ENCODE measurements at regions not wholly inside any gene's neighbourhood (a gene's known extent, or its start where the extent isn't known, plus 50 kb on each side); places are given as distances from the start of the nearest gene placed in this dataset.

DNA sequence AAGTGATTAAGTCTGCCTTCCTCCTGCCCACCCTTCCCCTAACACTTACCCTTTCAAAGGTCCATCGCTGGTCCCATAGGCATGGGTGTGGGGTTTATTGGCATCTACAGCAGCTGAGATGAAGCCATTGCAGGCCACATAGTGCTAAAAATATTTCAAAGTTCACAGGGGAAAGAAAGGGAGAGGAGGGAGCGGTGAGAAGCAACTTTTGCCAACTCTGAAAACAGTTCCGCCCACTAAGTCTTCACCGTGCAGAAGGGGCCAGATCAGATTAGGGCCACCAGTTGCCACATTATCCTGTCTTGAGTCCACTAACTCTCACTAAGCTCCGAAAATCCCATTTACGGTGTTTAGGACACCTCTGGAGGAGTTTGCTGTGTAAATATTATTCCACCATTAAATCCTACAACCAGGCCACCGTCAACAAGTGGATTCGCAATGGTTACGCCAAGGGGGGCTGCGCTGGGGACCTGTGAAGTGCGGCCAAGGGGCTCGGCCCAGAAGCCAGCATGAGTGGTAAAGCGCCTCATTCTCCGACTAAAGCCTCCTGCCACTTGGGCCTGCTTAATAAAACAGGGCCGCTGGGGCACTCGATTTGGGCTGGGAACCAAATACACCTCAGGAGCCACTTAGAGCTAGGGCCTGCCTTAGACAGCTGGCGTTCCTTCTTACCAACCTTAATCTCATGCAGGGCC, 534.9 kb downstream of the MIAT start:
- DNase-seq = no peak

DNA sequence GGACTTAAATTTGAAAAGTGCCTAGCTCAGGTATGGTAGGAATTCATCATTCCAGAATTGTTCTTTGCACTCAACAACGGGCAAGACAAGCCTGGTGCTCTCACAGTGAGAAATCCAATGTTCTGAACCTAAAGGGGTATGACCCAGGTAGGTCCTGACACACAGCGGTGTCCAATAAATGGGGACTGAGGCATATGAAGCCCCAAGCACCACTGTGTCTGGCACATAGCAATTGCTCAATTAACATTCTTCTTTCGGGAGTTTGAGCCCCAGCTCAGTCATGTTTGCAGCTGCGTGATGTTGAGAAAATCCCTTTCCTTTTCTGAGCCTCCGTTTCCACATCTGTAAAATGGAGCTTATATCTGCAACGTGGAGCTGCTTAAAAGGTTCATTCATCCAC, 535.8 kb downstream of the MIAT start:
- DNase-seq = no peak

DNA sequence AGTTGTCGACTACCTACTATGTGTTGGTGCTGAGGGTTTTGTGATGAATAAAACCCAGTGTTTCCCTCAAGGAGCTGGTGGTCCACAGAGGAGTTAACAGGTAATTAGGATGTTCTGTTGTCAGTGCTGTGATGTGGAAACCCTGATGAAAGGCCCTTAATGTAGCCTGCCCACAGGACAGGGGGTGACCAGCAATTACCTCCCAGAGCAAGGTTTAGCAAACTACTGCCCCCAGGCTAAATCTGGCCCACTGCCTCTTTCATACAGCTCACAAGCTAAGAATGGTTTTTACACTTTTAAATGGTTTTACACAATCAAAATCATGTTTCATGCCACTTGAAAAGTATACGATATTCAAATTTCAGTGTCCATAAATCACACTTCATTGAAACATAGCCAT, 536.2 kb downstream of the MIAT start:
- DNase-seq = no peak

DNA sequence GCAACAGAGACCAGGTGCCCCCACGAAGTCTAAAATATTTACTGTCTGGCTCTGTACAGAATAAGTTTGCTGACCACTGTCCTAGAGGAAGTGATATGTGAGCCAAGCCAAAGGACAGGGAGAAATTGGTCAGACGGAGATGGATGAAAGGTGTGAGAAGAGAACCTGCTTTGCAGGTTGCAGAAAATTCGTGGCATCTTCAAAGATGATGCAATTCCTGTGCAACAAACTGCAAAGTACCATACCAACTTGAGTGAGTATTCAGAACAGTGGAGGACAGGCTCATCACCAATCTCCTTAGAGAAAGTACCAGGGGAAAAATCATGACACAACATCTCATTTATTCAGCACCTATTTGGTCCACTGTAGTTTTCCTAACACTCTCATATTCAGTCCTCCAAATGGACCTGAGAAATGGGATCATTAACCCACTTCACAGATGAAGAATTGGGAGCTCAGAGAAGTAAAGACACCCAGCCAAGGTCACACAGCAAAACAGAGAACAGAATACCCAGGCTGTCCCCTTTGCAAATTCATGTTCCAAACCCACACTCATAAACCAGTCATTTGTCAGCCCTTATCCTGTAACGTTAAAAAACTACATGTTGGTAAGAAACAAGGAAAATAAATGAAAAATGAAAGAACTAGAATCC, 536.8 kb downstream of the MIAT start:
- DNase-seq = no peak

DNA sequence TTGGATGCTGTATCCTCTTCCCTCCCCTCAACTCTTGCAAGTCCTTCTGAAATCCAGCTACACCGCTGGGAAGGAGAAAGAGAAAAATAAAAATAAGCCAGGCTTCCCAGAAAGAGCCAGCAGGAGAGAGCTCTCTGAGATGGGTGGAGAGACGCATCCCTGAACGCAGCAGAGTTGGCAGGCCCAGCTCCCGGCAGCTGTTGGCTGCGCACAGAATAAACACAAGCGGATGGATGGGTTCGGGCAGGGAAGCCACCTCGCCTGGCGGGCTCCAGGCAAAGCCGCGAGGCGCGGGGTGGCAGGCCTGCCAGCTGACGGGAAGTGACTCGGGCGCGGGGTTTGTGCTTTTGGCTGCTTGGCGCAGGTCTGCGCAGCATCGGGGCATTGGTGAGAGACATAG, 537.7 kb downstream of the MIAT start:
- DNase-seq = no peak

DNA sequence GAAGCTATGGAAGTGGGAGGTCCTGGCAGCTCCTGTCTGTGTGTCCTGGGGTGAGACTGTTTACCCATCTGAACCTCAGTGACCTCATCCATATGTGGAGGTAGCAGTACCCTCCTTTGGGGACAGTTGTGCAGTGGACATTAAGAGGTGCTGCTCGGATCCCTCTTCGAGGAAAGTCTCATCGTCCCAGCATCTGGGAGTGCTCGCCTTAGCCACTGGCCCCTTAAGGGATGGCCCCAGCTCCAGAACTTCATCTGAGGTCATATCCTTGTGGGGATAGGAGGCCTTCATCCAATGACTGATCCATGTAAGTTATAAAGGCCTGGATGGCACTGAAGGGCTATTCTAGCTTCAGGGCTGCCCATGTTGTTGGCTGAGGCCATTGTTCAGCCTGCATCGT, 538.1 kb downstream of the MIAT start:
- DNase-seq = no peak

DNA sequence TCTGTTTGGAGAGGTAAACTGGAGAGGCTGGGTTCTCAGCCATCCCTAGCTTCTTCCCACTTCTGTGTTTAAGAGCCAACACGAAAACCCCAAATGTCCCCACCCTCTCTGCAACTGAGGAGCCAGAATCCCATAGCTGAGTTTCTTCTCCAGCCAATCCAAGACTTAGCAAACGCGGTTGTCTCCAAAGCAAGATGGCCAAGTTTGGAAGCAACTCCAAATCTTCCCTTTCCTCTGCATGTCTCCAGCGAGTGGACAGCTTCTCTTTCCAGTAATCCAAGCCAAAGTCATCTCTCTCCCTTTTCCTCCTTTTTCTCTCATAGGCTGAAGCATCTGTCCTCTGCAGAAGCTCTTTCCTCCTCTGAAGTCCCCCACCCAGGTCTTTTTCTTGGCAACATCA, 539.2 kb downstream of the MIAT start:
- DNase-seq = no peak

DNA sequence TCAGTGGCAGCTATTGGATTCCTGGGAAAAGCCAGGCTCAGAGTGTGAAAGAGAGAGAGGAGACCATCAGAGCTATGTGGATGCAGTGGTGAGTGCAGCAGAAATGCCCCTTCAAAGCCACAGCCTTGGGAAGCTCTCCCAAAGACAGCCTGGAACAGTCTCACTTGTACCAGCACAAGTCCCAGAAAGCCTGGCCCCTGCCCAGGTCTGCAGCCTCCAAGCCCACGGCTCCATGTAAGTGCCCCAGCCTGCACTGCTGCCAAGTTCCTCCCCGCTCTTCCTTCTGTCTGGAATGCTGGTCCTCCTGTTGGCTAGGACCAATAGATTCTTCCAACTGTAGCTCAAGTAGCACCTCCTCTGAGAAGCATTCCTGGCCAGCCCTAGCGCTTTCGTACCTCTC, 539.7 kb downstream of the MIAT start:
- DNase-seq = no peak

DNA sequence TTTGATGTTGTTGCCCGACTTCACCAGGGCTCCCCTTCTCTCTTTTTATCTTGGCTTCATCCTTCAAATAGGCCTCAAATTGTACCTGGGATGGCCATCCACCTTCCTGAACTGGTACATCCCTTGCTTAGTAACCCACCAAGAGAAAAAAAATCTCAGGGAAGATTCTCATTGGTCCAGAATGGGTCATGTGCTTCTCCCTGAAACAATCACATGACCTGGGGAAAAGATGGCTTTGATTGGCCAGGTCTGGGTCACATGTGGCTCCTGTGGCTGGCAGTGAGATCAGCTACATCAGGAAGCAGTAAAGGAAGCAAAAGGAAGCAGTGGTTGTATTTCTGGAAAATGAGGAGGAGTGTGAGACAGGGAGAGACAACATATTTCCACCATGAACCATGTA, 540.2 kb downstream of the MIAT start:
- no peak for DNase-seq

DNA sequence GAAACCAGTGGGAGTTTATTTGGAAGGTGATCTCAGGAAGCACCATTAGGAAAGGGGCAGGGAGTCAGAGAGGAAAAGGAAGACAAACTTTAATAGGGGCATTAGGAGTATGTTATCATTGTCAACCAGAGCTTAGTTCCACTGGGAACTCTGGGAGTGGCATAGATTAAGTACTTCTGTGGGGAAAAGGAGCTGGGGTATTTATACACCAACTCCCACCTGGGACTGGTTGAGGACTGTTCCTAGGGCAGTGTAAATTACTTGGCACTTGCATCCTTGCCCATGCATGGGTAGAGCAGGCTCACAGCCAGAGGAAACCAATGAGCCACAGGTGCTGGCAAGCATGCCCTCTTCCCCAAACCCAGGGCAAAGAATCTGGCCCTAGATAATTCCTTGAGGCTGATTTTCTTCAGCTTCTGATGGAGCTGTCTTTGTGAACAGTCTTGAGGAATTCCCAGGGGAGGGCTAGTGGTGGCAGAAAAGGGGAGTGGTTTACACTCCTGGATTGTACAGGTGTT, 541.2 kb downstream of the MIAT start:
- DNase-seq = no peak

DNA sequence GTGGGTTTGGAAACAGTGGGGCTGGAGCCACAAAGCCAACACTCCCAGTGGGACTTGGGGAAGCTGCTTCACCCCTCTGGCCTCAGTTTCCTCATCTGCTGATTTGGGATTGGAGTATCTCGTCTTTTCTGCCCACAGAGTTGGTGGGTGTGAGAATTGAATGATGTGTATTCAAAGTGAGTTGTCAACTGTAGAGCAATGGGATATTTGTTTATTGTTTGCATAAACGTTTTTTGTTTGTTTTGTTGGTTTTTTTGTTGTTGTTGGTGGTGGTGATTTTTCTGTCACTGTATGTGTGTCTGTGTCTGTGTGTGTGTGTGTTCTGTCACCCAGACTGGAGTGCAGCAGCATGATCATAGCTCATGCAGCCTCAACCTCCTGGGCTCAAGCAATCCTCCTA, 542.0 kb downstream of the MIAT start:
- DNase-seq = no peak

DNA sequence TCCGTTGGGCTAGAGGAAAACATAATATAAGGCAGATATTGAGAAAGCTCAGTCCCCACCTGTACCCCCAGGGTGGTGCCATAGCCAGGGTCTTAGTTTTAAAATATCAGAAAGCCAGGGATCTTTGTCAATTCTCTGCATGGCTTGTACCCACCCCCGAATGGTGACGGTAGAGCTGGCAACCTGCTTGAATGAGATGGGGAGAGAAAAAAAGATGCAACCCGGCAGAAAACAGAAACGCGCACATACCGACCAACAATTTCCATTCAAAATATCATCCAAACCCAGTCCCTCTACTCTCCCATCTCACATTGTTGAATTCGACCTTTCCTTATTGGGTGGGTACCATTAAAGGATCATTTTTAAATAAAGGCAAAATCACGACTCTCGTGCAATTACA, 543.9 kb downstream of the MIAT start:
- no peak for DNase-seq

DNA sequence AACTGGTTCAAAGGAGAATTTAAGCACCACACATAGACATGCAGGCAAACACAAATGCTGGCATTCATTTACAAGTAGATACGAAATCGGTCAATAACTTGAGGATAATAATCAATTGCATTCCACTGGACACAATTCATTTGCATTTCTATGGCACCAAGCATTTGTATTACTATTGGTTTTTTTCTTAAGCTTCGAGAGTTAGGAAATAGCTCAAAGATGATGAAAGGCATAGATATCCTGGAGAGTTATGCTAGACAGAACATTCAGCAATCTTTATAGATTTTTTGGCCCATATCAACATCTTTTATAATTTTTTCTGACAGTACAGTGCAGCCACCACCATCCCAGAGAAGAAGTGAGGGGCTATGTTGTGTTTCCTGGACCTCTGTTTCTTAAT, 544.4 kb downstream of the MIAT start:
- DNase-seq = no peak

DNA sequence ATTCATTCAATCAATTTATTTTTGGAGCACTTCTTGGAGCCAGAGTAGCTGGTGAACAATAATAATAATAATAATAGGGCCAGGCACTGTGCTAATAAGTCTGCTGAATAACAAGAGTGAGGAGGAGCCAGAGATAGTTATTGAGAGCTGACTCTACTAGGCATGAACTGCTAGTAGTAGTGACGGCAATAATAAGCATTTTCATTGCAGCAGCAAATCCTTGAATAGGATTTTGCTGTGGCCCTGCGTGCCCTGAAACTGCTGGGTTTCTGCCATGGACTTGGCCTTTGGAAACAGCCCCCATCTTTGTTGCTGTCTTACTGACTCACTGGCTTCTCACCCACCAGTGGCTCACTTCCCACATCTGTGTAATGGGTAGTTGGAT, 545.9 kb downstream of the MIAT start:
- DNase-seq = no peak

DNA sequence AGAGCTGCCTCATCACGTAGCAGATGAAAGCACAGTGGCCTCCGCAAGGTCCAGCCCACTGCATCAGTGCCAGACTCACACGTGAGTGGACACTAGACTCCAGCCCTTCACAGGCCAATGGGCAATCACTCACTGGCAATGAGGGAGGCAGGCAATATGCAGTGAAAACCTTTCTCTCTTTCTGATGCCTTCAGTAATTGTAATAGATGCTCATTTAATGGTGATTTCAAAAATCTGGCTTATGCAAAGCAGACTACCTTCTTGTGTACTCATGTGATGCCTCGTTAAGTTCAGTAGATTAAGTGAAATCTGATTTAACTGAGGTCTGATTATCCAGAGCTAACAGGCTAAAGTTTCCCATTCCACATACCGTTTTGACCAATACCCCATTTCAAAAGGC, 546.9 kb downstream of the MIAT start:
- no peak for DNase-seq

DNA sequence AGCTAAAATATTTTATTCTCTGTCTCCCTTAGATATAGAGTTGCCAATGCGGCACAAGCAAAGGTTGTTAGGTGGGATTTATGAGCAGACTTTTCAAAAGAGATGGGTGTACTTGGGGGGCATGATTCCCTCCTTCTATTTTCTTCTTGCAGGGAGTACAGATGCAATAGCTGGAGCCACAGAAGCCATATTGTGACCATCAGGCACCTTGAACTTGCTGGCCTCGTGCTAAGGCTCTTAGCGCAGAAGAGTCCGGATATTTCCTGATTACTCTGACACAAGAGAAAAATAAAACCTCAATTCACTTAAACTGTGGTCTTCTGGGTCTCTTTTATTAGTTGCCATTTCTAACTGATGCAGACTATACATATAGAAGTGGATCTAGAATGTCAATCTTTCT, 547.4 kb downstream of the MIAT start:
- DNase-seq = no peak

DNA sequence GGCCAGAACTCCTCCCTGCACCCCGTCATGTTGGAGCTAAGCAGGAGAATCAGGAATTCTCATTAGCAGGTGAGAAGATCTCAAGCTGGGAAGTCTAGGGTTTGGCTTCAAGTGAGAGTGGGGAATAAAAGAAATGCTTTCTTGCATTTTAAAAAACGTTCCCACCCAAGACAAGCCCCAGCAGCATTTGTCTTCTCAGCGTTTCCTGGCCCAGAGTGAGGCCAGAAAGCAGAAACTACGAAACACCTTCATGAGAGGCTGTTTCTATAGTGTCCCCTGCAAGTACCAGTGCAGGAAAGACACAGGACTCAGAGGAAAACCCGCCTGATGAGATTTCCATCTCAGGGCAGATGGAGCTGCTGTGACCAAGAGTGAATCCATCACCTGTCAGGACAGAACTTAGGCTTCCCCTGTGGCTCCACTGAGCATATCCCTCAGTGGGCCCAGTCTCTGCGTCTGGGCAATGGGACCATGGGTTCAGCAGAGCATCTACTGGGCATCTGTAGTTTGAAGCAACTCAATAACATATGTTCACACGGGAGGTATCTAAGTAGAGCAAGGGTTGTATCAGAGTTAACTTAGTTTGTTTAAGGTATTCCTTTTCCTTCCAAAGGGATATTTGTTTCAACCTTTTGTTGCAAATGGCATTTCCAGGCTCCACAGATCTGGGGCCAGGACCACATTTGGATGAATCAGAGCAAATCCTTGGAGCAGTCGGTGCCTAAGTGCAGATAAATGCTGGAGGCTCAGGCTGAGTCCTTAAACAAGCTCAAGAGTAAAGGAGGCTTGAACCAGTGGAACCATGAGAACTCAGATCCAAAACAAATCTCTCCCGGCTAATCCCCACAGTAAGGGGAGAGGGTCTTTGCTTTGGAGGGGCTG, 548.3 kb downstream of the MIAT start:
- DNase-seq = no peak

DNA sequence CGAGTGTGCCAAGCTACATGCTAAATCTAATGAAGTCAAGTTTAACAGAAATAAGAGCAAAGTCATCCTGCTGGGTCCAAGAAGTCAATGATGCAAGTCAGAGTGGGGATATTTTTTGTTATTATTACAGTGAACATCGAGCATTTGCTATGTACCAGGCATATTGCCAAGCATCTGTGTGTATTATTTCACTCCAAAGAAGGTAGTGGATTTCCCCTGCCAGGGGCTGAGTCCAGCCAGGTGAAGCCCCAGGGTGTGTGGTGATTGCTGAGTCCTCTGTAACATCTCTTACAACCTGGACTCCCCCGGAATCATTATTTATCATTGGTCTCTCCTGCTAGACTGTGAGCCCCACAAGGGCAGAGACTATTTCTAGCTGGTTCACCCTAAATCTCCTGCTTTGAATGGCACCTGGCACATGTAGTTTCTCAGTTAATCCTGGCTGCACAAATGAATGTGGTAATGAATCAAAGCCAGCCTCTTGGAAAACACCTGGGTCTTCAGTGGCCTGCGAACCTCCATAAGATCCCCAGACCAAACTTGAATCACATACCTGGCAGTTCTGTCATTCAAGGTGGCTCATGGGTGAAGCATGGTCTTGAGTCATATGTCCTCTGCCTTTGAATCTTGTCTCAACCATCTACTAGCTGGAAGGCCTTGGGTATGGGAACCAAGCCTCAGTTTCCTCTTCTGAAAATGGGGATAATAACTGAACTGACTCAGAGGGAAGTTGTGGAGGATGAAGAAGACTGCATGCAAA, 549.2 kb downstream of the MIAT start:
- DNase-seq = no peak

DNA sequence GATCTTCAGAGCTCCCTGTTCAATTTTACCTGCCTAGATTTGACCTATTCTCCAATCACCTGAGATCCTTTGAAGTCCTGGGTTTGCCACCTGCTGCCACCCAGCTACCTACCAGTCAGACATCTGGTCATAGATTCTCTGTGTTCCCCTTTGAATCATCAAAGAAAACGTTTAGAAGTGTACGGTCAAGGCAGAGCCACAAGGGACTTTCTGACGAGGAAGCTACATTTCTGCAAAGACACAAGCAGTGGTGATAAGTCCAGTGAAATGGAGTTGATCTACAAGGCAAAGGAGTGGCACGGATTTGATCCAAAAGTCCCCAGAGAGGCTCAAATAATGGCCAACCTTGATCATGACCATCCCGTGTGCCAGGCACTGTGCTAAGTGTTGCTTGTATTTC, 549.9 kb downstream of the MIAT start:
- no peak for DNase-seq

DNA sequence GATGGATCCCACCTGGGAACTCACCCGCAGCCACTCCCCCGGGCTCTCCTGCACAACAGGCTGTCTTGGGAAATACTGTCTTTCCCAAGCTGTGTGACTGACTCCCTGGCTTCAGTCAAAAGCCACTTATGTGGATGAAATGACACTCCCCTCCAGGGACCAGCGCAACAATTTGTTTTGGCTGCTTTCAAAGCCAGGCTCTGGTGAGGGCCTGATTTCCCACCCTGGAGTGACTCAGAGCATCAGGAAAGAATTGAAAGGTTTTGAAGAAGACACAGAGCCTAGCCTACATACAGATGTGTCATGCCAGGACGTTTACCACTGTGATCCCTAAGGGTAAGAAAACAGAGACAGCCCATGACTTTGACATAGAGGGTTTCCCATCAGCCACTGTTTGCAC, 550.5 kb downstream of the MIAT start:
- no peak for DNase-seq

DNA sequence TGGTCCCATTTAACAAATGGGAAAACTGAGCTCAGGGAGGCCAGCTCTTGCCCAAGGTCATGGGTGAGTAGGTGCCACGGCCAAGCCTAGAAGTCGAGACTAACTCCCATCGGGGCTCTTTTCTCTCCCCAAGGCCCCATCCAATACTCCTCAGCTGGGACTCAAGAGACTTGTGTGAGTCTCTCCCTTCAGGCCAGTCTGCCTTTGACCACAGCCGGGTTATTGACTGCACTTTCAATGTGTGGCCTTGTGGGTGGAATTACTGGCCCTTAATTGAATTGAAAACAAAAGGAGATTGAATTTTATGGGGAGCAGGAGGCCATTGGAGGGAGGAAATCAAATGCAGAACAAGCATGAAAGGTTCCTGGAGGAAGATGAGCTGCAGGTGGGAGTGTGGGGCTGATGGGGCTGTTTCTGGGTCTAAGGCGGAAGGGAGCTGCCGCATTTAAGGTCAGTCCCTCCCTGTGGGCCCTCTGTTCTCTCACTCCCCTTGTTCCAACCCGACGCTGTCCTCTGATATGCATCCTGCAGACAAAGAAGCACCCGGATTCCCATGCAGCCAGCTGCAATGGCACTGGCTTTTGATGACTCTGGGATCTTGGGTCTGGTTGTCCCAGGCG, 552.8 kb downstream of the MIAT start:
- no peak for DNase-seq

DNA sequence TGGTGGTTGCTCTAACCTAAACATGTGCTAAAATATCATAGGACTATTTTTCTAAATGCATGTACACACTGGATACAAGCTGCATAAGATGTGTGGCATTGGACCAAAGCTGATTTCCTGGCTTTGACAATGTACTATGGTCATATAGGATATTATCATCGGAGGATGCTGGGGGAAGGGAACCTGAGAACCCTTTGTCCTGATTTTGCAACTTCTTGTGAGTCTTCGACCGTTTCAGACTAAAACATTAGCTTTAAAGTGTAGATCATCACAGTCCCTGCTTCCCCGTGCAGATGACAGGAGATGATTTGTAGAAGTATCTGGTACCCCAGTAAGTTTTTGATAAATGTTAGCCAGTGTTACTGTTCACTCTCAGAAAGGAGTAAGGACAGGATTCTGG, 554.7 kb downstream of the MIAT start:
- no peak for DNase-seq
